Neural progenitor cell (in vitro differentiated cells): ENCODE measurements at regions not wholly inside any gene's neighbourhood (a gene's known extent, or its start where the extent isn't known, plus 50 kb on each side); places are given as distances from the start of the nearest gene placed in this dataset.

Source experiments
- CTCF ChIP-seq: fragments of 200-600 bp; sonication (generic); IDR thresholded peaks from 2 replicates; pipeline ENCODE4 v1.5.1; 2017; ENCODE audit warnings: antibody characterized with exemption, mild to moderate bottlenecking
- EZH2 ChIP-seq: fragments of 200-600 bp; sonication (generic); IDR thresholded peaks from 2 replicates; pipeline ENCODE4 v1.6.1; 2017; ENCODE audit warnings: antibody characterized with exemption, mild to moderate bottlenecking, moderate library complexity
- EZH2phosphoT487 ChIP-seq: fragments of 200-600 bp; sonication (generic); IDR thresholded peaks from 2 replicates; pipeline ENCODE4 v1.6.1; 2017; ENCODE audit warnings: antibody characterized with exemption

- TF ChIP-seq EZH2 (no peak), CTCF (no peak), EZH2phosphoT487 (no peak)
Observed at GRCh38 chr6:128690063-128690462, 169.7 kb upstream of the PTPRK start.
